ENCODE measurements at regions not wholly inside any gene's neighbourhood (a gene's known extent, or its start where the extent isn't known, plus 50 kb on each side); places are given as distances from the start of the nearest gene placed in this dataset.
"Not testable (repeated sequence)": the region's sequence is repeated elsewhere in the genome, so short reads cannot be mapped to it uniquely, and the experiment has no call there.

DNA sequence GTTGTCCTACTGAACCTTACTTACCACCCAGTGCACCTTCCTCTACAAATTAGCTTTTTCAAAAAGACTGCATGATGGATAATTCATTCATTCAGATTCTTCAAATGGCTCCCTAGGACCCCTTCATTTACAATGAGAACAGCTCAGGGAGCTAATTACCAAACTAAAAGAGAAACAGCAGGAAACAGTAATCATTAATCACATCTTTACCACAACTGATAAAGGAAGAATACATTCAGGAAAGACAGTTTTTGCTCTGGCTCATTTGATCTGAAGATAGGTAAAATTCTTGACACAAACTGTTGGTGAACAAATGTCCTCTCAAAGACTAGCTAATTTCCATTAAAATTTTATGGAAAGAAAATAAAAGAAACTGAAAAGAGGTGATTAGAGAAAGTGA lies 1652.7 kb upstream of the LRRTM3 start:
- no peaks in the 10 kb centered on the region for H3K9me3 ChIP-seq
- TF ChIP-seq, protein P1, sequence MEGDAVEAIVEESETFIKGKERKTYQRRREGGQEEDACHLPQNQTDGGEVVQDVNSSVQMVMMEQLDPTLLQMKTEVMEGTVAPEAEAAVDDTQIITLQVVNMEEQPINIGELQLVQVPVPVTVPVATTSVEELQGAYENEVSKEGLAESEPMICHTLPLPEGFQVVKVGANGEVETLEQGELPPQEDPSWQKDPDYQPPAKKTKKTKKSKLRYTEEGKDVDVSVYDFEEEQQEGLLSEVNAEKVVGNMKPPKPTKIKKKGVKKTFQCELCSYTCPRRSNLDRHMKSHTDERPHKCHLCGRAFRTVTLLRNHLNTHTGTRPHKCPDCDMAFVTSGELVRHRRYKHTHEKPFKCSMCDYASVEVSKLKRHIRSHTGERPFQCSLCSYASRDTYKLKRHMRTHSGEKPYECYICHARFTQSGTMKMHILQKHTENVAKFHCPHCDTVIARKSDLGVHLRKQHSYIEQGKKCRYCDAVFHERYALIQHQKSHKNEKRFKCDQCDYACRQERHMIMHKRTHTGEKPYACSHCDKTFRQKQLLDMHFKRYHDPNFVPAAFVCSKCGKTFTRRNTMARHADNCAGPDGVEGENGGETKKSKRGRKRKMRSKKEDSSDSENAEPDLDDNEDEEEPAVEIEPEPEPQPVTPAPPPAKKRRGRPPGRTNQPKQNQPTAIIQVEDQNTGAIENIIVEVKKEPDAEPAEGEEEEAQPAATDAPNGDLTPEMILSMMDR (IDR thresholded peaks at IDR 0.05): no peak
- no peaks in the 10 kb centered on the region for H3K36me3 ChIP-seq (ENCODE audit: low read depth)
- H3K4me3 ChIP-seq: no peak overlapping the region
- DNase-seq (no peak), ATAC-seq (no peak)
- intact Hi-C loops (cut with DNase I, micrococcal nuclease): no loop called here
- H3K4me1 ChIP-seq (ENCODE audit: low read depth): no peaks in the 10 kb centered on the region

- Histone ChIP-seq H3K4me3 (no peak overlapping the region), H3K4me1 (ENCODE audit: low read depth) (no peaks in the 10 kb centered on the region), H3K9me3 (peaks cover 3% of the 10 kb centered on the region), H3K36me3 (ENCODE audit: low read depth) (no peaks in the 10 kb centered on the region)
- intact Hi-C loops (cut with DNase I, micrococcal nuclease): no loop called here
- DNase-seq (no peak), ATAC-seq (peak; percentile 58)
- TF ChIP-seq, protein P1 (IDR thresholded peaks at IDR 0.05): no peak
Measured at GRCh38 chr10:65275296-65275695, 1650.5 kb upstream of the LRRTM3 start.

DNA sequence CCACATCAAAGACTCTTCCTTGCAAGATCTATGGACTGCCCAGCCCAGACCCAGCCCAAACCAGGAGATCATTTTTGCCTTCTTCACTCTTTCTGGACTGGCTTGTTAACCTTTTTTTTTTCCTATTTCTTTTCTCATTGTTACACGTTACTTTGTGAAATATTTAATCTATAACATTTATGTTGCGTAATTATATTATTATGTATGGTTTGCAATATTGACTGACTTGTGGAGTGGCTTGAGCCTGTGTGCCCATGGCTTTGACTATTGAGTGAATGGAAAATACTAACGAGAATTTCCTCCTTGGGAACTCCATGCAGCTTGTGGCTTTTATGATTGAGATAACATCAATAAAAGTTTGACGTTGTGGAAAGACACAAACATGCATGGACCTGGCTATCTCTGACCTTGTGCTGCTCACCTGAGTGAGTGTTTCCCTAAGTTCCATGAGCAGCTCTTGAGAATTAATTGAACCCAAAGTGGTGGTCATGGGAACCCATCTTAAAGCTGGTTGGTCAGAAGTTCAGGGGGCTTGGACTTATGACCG lies 1641.3 kb upstream of the LRRTM3 start:
- Histone ChIP-seq H3K9me3 (peaks cover 9% of the 10 kb centered on the region), H3K4me3 (no peak overlapping the region), H3K4me1 (ENCODE audit: low read depth) (peaks cover 5% of the 10 kb centered on the region), H3K36me3 (ENCODE audit: low read depth) (no peaks in the 10 kb centered on the region)
- intact Hi-C loops (cut with DNase I, micrococcal nuclease): no loop called here
- TF ChIP-seq, protein P1 (IDR thresholded peaks at IDR 0.05): no peak
- peak; percentile 90 for ATAC-seq
- DNase-seq: peak in 1 of 3 donors; percentile 18

GRCh38 chr10:65285726-65286125 lies 1640.1 kb upstream of the LRRTM3 start:
- H3K4me3 ChIP-seq; H3K4me1 ChIP-seq (ENCODE audit: low read depth); intact Hi-C loops (cut with DNase I, micrococcal nuclease); H3K9me3 ChIP-seq; H3K36me3 ChIP-seq (ENCODE audit: low read depth): not testable (repeated sequence)
- DNase-seq (peak in 1 of 3 donors; percentile 27), ATAC-seq (peak; percentile 82)

DNA sequence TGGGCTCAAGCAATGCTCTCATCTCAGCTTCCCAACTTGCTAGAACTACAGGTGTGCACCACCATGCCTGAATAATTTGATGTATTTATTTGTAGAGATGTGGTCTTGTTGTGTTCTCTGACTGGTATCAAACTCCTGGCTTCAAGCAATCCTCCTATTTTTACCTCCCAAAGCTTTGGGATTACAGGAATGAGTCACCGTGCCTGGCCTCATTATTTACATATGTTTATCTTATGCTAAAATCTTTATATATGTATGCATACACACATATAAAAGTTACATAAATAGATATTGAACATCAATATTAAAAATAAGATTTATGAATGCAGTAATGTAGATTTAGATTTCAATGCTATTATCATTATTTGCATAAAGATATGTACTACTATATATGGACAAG lies 1634.5 kb upstream of the LRRTM3 start:
- ATAC-seq (no peak), DNase-seq (no peak)
- no peaks in the 10 kb centered on the region for H3K4me1 ChIP-seq (ENCODE audit: low read depth)
- TF ChIP-seq, protein P1 (IDR thresholded peaks at IDR 0.05): no peak
- H3K36me3 ChIP-seq (ENCODE audit: low read depth): no peaks in the 10 kb centered on the region
- no peak overlapping the region for H3K4me3 ChIP-seq
- no peaks in the 10 kb centered on the region for H3K9me3 ChIP-seq
- intact Hi-C loops (cut with DNase I, micrococcal nuclease): no loop called here

- DNase-seq (no peak), ATAC-seq (no peak)
- H3K4me1 ChIP-seq (ENCODE audit: low read depth): no peaks in the 10 kb centered on the region
- H3K9me3 ChIP-seq: no peaks in the 10 kb centered on the region
- no peak overlapping the region for H3K4me3 ChIP-seq
- no peaks in the 10 kb centered on the region for H3K36me3 ChIP-seq (ENCODE audit: low read depth)
- intact Hi-C loops (cut with DNase I, micrococcal nuclease): no loop called here
- TF ChIP-seq, protein P1 (IDR thresholded peaks at IDR 0.05): no peak
Measured at GRCh38 chr10:65292551-65292950, 1633.3 kb upstream of the LRRTM3 start.
